ENCODE measurements at regions not wholly inside any gene's neighbourhood (a gene's known extent, or its start where the extent isn't known, plus 50 kb on each side); places are given as distances from the start of the nearest gene placed in this dataset.
A peak's percentile ranks its signal among the peaks of the same experiment; 100 is the strongest.

- no peak for ATAC-seq
- Mint-ChIP-seq H3K9me3 (ENCODE audit: insufficient read depth) (no peaks in the 10 kb centered on the region), H3K4me3 (no peak overlapping the region), H3K4me1 (ENCODE audit: low read depth) (peaks cover 15% of the 10 kb centered on the region), H3K27me3 (ENCODE audit: low read depth) (no peaks in the 10 kb centered on the region), H3K36me3 (ENCODE audit: low read depth) (no peaks in the 10 kb centered on the region), H3K27ac (no peak overlapping the region)
- CTCF ChIA-PET: interaction anchor here (1.1 to 1.4 kb wide), 2 partner anchors 74 to 477 kb away, joined by 3 read pairs; no protein-coding TSS in a partner anchor
- POLR2A ChIA-PET: no interaction called here
- DNase-seq: no peak
These were observed 979.8 kb downstream of the VRK1 start for GRCh38 chr14:97776890-97777558.

- Mint-ChIP-seq H3K4me3 (no peak overlapping the region), H3K27me3 (ENCODE audit: low read depth) (no peaks in the 10 kb centered on the region), H3K27ac (no peak overlapping the region), H3K9me3 (ENCODE audit: insufficient read depth) (no peaks in the 10 kb centered on the region), H3K4me1 (ENCODE audit: low read depth) (peaks cover 15% of the 10 kb centered on the region), H3K36me3 (ENCODE audit: low read depth) (no peaks in the 10 kb centered on the region)
- ChIA-PET POLR2A (no interaction called here), CTCF (interaction anchor here (1.1 to 1.4 kb wide), 2 partner anchors 75 to 478 kb away, joined by 3 read pairs; no protein-coding TSS in a partner anchor)
- DNase-seq (no peak), ATAC-seq (no peak)
These were observed 980.6 kb downstream of the VRK1 start for GRCh38 chr14:97777622-97778355.

- no peak for DNase-seq
- no peaks in the 10 kb centered on the region for H3K36me3 Mint-ChIP-seq (ENCODE audit: low read depth)
- ChIA-PET POLR2A (no interaction called here), CTCF (no interaction called here)
- ATAC-seq: no peak
- H3K4me1 Mint-ChIP-seq (ENCODE audit: low read depth): peaks cover 16% of the 10 kb centered on the region
- H3K27me3 Mint-ChIP-seq (ENCODE audit: low read depth): no peaks in the 10 kb centered on the region
- H3K9me3 Mint-ChIP-seq (ENCODE audit: insufficient read depth): no peaks in the 10 kb centered on the region
- H3K4me3 Mint-ChIP-seq: no peak overlapping the region
- no peak overlapping the region for H3K27ac Mint-ChIP-seq
These were observed 982.0 kb downstream of the VRK1 start for GRCh38 chr14:97779140-97779539.

GRCh38 chr14:97780804-97781203 lies 983.6 kb downstream of the VRK1 start:
- Mint-ChIP-seq H3K9me3 (ENCODE audit: insufficient read depth) (no peaks in the 10 kb centered on the region), H3K36me3 (ENCODE audit: low read depth) (no peaks in the 10 kb centered on the region), H3K4me1 (ENCODE audit: low read depth) (peaks cover 24% of the 10 kb centered on the region), H3K27me3 (ENCODE audit: low read depth) (no peaks in the 10 kb centered on the region), H3K4me3 (no peak overlapping the region), H3K27ac (no peak overlapping the region)
- POLR2A ChIA-PET: no interaction called here
- ATAC-seq (no peak), DNase-seq (no peak)
- CTCF ChIA-PET: no interaction called here

GRCh38 chr14:97781961-97782360 lies 984.8 kb downstream of the VRK1 start:
- ATAC-seq (no peak), DNase-seq (no peak)
- Mint-ChIP-seq H3K27me3 (ENCODE audit: low read depth) (no peaks in the 10 kb centered on the region), H3K9me3 (ENCODE audit: insufficient read depth) (no peaks in the 10 kb centered on the region), H3K27ac (no peak overlapping the region), H3K4me1 (ENCODE audit: low read depth) (peaks cover 30% of the 10 kb centered on the region), H3K36me3 (ENCODE audit: low read depth) (no peaks in the 10 kb centered on the region), H3K4me3 (no peak overlapping the region)
- ChIA-PET POLR2A (no interaction called here), CTCF (interaction anchor here (0.7 to 1.8 kb wide), 2 partner anchors 482 to 1767 kb away, joined by 3 to 4 read pairs; no protein-coding TSS in a partner anchor)

GRCh38 chr14:97782871-97783414 lies 985.8 kb downstream of the VRK1 start:
- no peak for DNase-seq
- Mint-ChIP-seq H3K9me3 (ENCODE audit: insufficient read depth) (no peaks in the 10 kb centered on the region), H3K27me3 (ENCODE audit: low read depth) (no peaks in the 10 kb centered on the region), H3K4me1 (ENCODE audit: low read depth) (peaks cover 21% of the 10 kb centered on the region), H3K27ac (no peak overlapping the region), H3K36me3 (ENCODE audit: low read depth) (no peaks in the 10 kb centered on the region), H3K4me3 (no peak overlapping the region)
- CTCF ChIA-PET: interaction anchor here (0.7 to 1.8 kb wide), 5 partner anchors 35 to 1768 kb away, joined by 3 to 4 read pairs (median 3); no protein-coding TSS in a partner anchor
- POLR2A ChIA-PET: no interaction called here
- no peak for ATAC-seq

GRCh38 chr14:97785495-97785894 lies 988.3 kb downstream of the VRK1 start:
- DNase-seq (no peak), ATAC-seq (peak; percentile 28)
- peak overlapping the region; percentile 0 for H3K27ac Mint-ChIP-seq
- H3K36me3 Mint-ChIP-seq (ENCODE audit: low read depth): no peaks in the 10 kb centered on the region
- ChIA-PET POLR2A (no interaction called here), CTCF (no interaction called here)
- no peaks in the 10 kb centered on the region for H3K27me3 Mint-ChIP-seq (ENCODE audit: low read depth)
- peaks cover 39% of the 10 kb centered on the region for H3K4me1 Mint-ChIP-seq (ENCODE audit: low read depth)
- H3K9me3 Mint-ChIP-seq (ENCODE audit: insufficient read depth): no peaks in the 10 kb centered on the region
- H3K4me3 Mint-ChIP-seq: no peak overlapping the region

GRCh38 chr14:97788364-97788763 lies 991.2 kb downstream of the VRK1 start:
- no peaks in the 10 kb centered on the region for H3K36me3 Mint-ChIP-seq (ENCODE audit: low read depth)
- ChIA-PET POLR2A (no interaction called here), CTCF (no interaction called here)
- H3K9me3 Mint-ChIP-seq (ENCODE audit: insufficient read depth): no peaks in the 10 kb centered on the region
- H3K27ac Mint-ChIP-seq: no peak overlapping the region
- peaks cover 39% of the 10 kb centered on the region for H3K4me1 Mint-ChIP-seq (ENCODE audit: low read depth)
- H3K27me3 Mint-ChIP-seq (ENCODE audit: low read depth): no peaks in the 10 kb centered on the region
- no peak for ATAC-seq
- H3K4me3 Mint-ChIP-seq: no peak overlapping the region
- DNase-seq: no peak

GRCh38 chr14:97788846-97789526 lies 991.8 kb downstream of the VRK1 start:
- peak; percentile 40 for DNase-seq
- Mint-ChIP-seq H3K4me3 (no peak overlapping the region), H3K27ac (peak overlapping the region; percentile 45), H3K4me1 (ENCODE audit: low read depth) (peaks cover 39% of the 10 kb centered on the region), H3K27me3 (ENCODE audit: low read depth) (no peaks in the 10 kb centered on the region), H3K36me3 (ENCODE audit: low read depth) (no peaks in the 10 kb centered on the region), H3K9me3 (ENCODE audit: insufficient read depth) (no peaks in the 10 kb centered on the region)
- ChIA-PET POLR2A (no interaction called here), CTCF (no interaction called here)
- peak; percentile 63 for ATAC-seq

GRCh38 chr14:97791072-97791471 lies 993.9 kb downstream of the VRK1 start:
- DNase-seq (no peak), ATAC-seq (no peak)
- no peak overlapping the region for H3K27ac Mint-ChIP-seq
- no peaks in the 10 kb centered on the region for H3K9me3 Mint-ChIP-seq (ENCODE audit: insufficient read depth)
- ChIA-PET POLR2A (no interaction called here), CTCF (no interaction called here)
- H3K4me3 Mint-ChIP-seq: no peak overlapping the region
- H3K36me3 Mint-ChIP-seq (ENCODE audit: low read depth): no peaks in the 10 kb centered on the region
- H3K4me1 Mint-ChIP-seq (ENCODE audit: low read depth): peaks cover 27% of the 10 kb centered on the region
- no peaks in the 10 kb centered on the region for H3K27me3 Mint-ChIP-seq (ENCODE audit: low read depth)

GRCh38 chr14:97791906-97792305 lies 994.7 kb downstream of the VRK1 start:
- H3K4me1 Mint-ChIP-seq (ENCODE audit: low read depth): peaks cover 22% of the 10 kb centered on the region
- H3K36me3 Mint-ChIP-seq (ENCODE audit: low read depth): no peaks in the 10 kb centered on the region
- no peaks in the 10 kb centered on the region for H3K27me3 Mint-ChIP-seq (ENCODE audit: low read depth)
- no peak for ATAC-seq
- H3K9me3 Mint-ChIP-seq (ENCODE audit: insufficient read depth): no peaks in the 10 kb centered on the region
- H3K4me3 Mint-ChIP-seq: no peak overlapping the region
- ChIA-PET POLR2A (interaction anchor here (0.6 kb wide), 1 partner anchor 39 kb away, joined by 3 read pairs; no protein-coding TSS in a partner anchor), CTCF (no interaction called here)
- H3K27ac Mint-ChIP-seq: no peak overlapping the region
- DNase-seq: no peak

- Mint-ChIP-seq H3K4me1 (ENCODE audit: low read depth) (peaks cover 4% of the 10 kb centered on the region), H3K27ac (no peak overlapping the region), H3K27me3 (ENCODE audit: low read depth) (no peaks in the 10 kb centered on the region), H3K36me3 (ENCODE audit: low read depth) (no peaks in the 10 kb centered on the region), H3K4me3 (no peak overlapping the region), H3K9me3 (ENCODE audit: insufficient read depth) (no peaks in the 10 kb centered on the region)
- ATAC-seq: no peak
- POLR2A ChIA-PET: no interaction called here
- no peak for DNase-seq
- CTCF ChIA-PET: interaction anchor here (1.2 kb wide), 1 partner anchor 89 kb away, joined by 3 read pairs; no protein-coding TSS in a partner anchor
These were observed 999.3 kb downstream of the VRK1 start for GRCh38 chr14:97796511-97796910.

All from activated CD8-positive, alpha-beta T cell treated with anti-CD3 and anti-CD28 coated beads, Interleukin-2, amount 10 ng/mL, durations not matched to agents 7 days and 5 days (primary cell).